SK-N-SH (cell line): ENCODE measurements at regions not wholly inside any gene's neighbourhood (a gene's known extent, or its start where the extent isn't known, plus 50 kb on each side); places are given as distances from the start of the nearest gene placed in this dataset.

Experiments
- CTCF ChIP-seq: fragments of 200-600 bp; sonication (generic); IDR thresholded peaks from 2 replicates; pipeline ENCODE4 v1.6.1; 2017; ENCODE audit warnings: antibody characterized with exemption, mild to moderate bottlenecking, moderate library complexity
- GABPA ChIP-seq: IDR thresholded peaks from 2 replicates; pipeline ENCODE4 v1.4.0; 2012; ENCODE audit warnings: low read depth, mild to moderate bottlenecking
- TAF1 ChIP-seq: IDR thresholded peaks from 2 replicates; pipeline ENCODE4 v1.6.1; 2012; ENCODE audit warnings: low read depth, mild to moderate bottlenecking, low read length, moderate library complexity, borderline replicate concordance
- TCF12 ChIP-seq: IDR thresholded peaks from 2 replicates; pipeline ENCODE4 v1.4.0; 2012
- USF1 ChIP-seq: IDR thresholded peaks from 2 replicates; pipeline ENCODE4 v1.4.0; 2012; ENCODE audit warnings: low read depth, borderline replicate concordance
- YY1 ChIP-seq: IDR thresholded peaks from 2 replicates; pipeline ENCODE4 v1.4.0; 2012; ENCODE audit warnings: low read depth, mild to moderate bottlenecking
- TF ChIP-seq, protein P1 (sequence below): IDR thresholded peaks from 2 replicates; pipeline ENCODE4 v1.6.1; 2012; ENCODE audit warnings: mild to moderate bottlenecking, low read depth, low read length, moderate library complexity

DNA sequence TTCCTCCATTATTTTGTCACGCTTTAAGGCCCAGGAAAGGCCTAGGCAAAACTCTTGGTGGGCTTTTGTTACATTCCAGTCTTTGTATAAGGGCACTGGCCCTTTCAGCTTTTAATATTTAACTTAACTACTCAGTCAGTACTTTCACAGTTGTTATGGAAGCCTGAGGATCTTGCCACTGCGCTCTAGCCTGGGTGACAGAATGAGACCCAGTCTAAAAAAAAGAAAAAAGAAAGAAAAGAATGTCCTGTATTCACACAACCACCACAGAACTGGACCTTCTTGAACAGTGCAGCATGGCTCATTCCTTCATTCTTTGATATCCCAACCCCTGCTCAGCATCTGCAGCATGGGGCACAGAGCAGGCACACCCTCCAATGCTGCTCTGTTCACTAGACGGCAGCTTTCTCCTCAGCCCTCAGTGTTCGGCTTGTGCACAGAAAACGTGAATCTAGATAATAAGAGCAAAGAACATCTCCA is 59.6 kb upstream of the EPCAM start:
- TF ChIP-seq CTCF (no peak), TCF12 (no peak), TAF1 (no peak), GABPA (no peak), USF1 (no peak), YY1 (no peak)
- TF ChIP-seq, protein P1, sequence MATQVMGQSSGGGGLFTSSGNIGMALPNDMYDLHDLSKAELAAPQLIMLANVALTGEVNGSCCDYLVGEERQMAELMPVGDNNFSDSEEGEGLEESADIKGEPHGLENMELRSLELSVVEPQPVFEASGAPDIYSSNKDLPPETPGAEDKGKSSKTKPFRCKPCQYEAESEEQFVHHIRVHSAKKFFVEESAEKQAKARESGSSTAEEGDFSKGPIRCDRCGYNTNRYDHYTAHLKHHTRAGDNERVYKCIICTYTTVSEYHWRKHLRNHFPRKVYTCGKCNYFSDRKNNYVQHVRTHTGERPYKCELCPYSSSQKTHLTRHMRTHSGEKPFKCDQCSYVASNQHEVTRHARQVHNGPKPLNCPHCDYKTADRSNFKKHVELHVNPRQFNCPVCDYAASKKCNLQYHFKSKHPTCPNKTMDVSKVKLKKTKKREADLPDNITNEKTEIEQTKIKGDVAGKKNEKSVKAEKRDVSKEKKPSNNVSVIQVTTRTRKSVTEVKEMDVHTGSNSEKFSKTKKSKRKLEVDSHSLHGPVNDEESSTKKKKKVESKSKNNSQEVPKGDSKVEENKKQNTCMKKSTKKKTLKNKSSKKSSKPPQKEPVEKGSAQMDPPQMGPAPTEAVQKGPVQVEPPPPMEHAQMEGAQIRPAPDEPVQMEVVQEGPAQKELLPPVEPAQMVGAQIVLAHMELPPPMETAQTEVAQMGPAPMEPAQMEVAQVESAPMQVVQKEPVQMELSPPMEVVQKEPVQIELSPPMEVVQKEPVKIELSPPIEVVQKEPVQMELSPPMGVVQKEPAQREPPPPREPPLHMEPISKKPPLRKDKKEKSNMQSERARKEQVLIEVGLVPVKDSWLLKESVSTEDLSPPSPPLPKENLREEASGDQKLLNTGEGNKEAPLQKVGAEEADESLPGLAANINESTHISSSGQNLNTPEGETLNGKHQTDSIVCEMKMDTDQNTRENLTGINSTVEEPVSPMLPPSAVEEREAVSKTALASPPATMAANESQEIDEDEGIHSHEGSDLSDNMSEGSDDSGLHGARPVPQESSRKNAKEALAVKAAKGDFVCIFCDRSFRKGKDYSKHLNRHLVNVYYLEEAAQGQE: no peak
